ENCODE measurements at regions not wholly inside any gene's neighbourhood (a gene's known extent, or its start where the extent isn't known, plus 50 kb on each side); places are given as distances from the start of the nearest gene placed in this dataset.

DNA sequence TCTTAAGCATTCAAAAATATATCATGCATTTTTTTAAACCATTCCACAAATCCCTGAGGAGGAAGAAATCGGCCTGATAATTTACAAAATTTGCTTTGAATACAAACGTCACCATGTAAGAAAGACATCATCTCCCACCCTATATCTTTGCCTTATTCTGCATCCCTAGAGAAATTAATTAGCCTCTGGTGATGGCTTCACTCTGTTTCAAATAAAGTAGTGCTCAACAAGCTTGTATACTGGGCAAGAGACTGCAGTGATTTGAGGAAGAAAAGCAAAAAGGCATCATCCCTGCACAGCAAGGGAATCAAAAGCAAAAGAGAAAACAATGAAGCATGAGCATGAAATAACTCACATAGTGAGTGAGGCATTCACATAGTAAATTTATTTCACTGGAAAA is 375.5 kb downstream of the CDH7 start:
- Histone ChIP-seq H2BK120ac (replicated peaks; ENCODE audit: low read depth, low read length) (no peak overlapping the region), H3K23ac (ENCODE audit: insufficient read length) (no peak overlapping the region), H2AK5ac (ENCODE audit: low read depth, low read length) (no peak overlapping the region), H3K79me1 (ENCODE audit: low read depth, low read length) (no peaks in the 10 kb centered on the region), H2AFZ (ENCODE audit: low read length) (no peak overlapping the region), H3K79me2 (ENCODE audit: control insufficient read depth in 1 of 2, insufficient read depth in 2 of 2, low read length in 2 of 2) (no peaks in the 10 kb centered on the region), H3K56ac (replicated peaks; ENCODE audit: insufficient read length, low read depth, low read length) (no peak overlapping the region), H3K27ac (ENCODE audit: low read depth, low read length) (no peak overlapping the region), H3K4me3 (ENCODE audit: extremely low read depth in 1 of 4, insufficient read depth in 2 of 4, low read depth in 3 of 4, low read length in 4 of 4) (no peak overlapping the region), H3K9me3 (ENCODE audit: insufficient read depth in 2 of 2, low read depth in 1 of 2, low read length in 1 of 2) (no peaks in the 10 kb centered on the region), H3K4me2 (ENCODE audit: insufficient read depth in 1 of 2, low read depth in 2 of 2, low read length in 2 of 2) (no peak overlapping the region), H3K9ac (replicated peaks in 1 of 4; ENCODE audit: extremely low read depth in 1 of 4, low read depth in 3 of 4, low read length in 3 of 4) (no peak overlapping the region), H2BK15ac (ENCODE audit: low read length) (no peak overlapping the region), H4K91ac (replicated peaks; ENCODE audit: insufficient read length, low read length) (no peak overlapping the region), H2BK5ac (ENCODE audit: low read depth, low read length) (no peak overlapping the region), H4K5ac (ENCODE audit: insufficient read length, low read depth, low read length) (no peak overlapping the region), H3K27me3 (replicated peaks in 1 of 4; ENCODE audit: control insufficient read depth in 3 of 4, extremely low read depth in 1 of 4, insufficient read depth in 3 of 4, low read length in 3 of 4) (no peaks in the 10 kb centered on the region), H2BK12ac (ENCODE audit: low read depth, low read length) (no peak overlapping the region), H3K4me1 (replicated peaks in 1 of 4; ENCODE audit: control insufficient read depth in 3 of 4, insufficient read depth in 4 of 4, low read length in 3 of 4) (no peaks in the 10 kb centered on the region; a peak in 1 of 7 replicates), H3K4ac (replicated peaks; ENCODE audit: insufficient read length, low read depth, low read length) (no peak overlapping the region), H3K14ac (ENCODE audit: insufficient read length) (no peak overlapping the region), H3K23me2 (ENCODE audit: low read depth, low read length) (no peaks in the 10 kb centered on the region), H2BK20ac (ENCODE audit: low read length) (no peak overlapping the region), H4K20me1 (replicated peaks in 1 of 2; ENCODE audit: control insufficient read depth in 1 of 2, insufficient read depth in 2 of 2, low read length in 2 of 2) (no peaks in the 10 kb centered on the region), H4K8ac (ENCODE audit: extremely low read depth, insufficient read depth, low read length) (no peak overlapping the region), H3K36me3 (ENCODE audit: control insufficient read depth in 2 of 4, insufficient read depth in 4 of 4, low read length in 3 of 4) (no peaks in the 10 kb centered on the region), H3K18ac (ENCODE audit: extremely low read depth, low read length) (no peak overlapping the region)
- no peak for FAIRE-seq
- no peak for TF ChIP-seq YY1 (IDR thresholded peaks at IDR 0.05; ENCODE audit: low read depth, low read length)
- no peak for TF ChIP-seq NRF1 (IDR thresholded peaks at IDR 0.05; ENCODE audit: low read depth, low read length)
- TF ChIP-seq POLR2A (IDR thresholded peaks at IDR 0.05; ENCODE audit: control extremely low read depth in 1 of 2, low read depth in 2 of 2, low read length in 2 of 2): no peak
- no peak for TF ChIP-seq ASH2L (IDR thresholded peaks at IDR 0.05; ENCODE audit: low read length)
- no peak for TF ChIP-seq MAFK (IDR thresholded peaks at IDR 0.05; ENCODE audit: low read depth, low read length)
- no peak for TF ChIP-seq PHF8 (conservative IDR thresholded peaks at IDR 0.05; ENCODE audit: low read depth, low read length)
- no peak for TF ChIP-seq SP1 (IDR thresholded peaks at IDR 0.05; ENCODE audit: low read depth, low read length)
- TF ChIP-seq, protein P1, sequence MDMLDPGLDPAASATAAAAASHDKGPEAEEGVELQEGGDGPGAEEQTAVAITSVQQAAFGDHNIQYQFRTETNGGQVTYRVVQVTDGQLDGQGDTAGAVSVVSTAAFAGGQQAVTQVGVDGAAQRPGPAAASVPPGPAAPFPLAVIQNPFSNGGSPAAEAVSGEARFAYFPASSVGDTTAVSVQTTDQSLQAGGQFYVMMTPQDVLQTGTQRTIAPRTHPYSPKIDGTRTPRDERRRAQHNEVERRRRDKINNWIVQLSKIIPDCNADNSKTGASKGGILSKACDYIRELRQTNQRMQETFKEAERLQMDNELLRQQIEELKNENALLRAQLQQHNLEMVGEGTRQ (IDR thresholded peaks at IDR 0.05; ENCODE audit: low read length): no peak
- TF ChIP-seq SAP30 (IDR thresholded peaks at IDR 0.05; ENCODE audit: insufficient read depth, insufficient replicate concordance, low read length): no peak
- TF ChIP-seq JUND (IDR thresholded peaks at IDR 0.05; ENCODE audit: low read length): no peak
- POLR2A ChIA-PET (ENCODE audit: partially characterized antibody): no interaction called here
- WGBS, 2 experiments (ENCODE audit: extremely low coverage in 1 of 2, insufficient coverage in 1 of 2, insufficient read length in 1 of 2, insufficient replicate concordance in 2 of 2, low coverage in 1 of 2, low lambda C conversion rate in 2 of 2, missing lambda C conversion rate in 1 of 2): 73% methylated on average over 2 of the region's 2 CpGs; no CpG with 5 or more reads in 1 of the 2 experiments
- CTCF ChIA-PET (ENCODE audit: partially characterized antibody): no interaction called here
- DNase-seq (ENCODE audit: low read depth in 1 of 2, low spot score in 2 of 2): no peak
